SK-N-SH (cell line): ENCODE measurements at regions not wholly inside any gene's neighbourhood (a gene's known extent, or its start where the extent isn't known, plus 50 kb on each side); places are given as distances from the start of the nearest gene placed in this dataset.

Experiments
- CTCF ChIA-PET: fragments of 300-600, 350-600 bp; formaldehyde crosslinking; extraction: SDS; loops from one replicate; lab custom pipeline; 2021; lab: Yijun Ruan, JAX
- POLR2A ChIA-PET: fragments of 350-600 bp; sonication (Branson Sonifier 250); formaldehyde crosslinking; extraction: SDS; loops from one replicate; lab custom pipeline; 2020; ENCODE audit warnings: antibody characterized with exemption, inconsistent platforms; lab: Yijun Ruan, JAX
- DNase-seq: peaks from one replicate; pipeline ENCODE4 v3.0.0; 2012
- H2AFZ ChIP-seq: fragments of 200-600 bp; sonication (generic); 2 replicates; pipeline ENCODE4 v1.8.1; 2016; ENCODE audit warnings: antibody characterized with exemption, mild to moderate bottlenecking, low read depth
- H3F3A ChIP-seq: fragments of 200-600 bp; sonication (generic); replicated peaks from 2 replicates; pipeline ENCODE3; 2016; ENCODE audit warnings: antibody characterized with exemption, mild to moderate bottlenecking; ENCODE audit not compliant: insufficient read depth
- H3K27ac ChIP-seq, 2 experiments: fragments of 200-500 bp in 1 of 2; fragments of 200-600 bp in 1 of 2; sonication (Bioruptor generic) in 1 of 2; sonication (generic), shearing (Covaris generic) in 1 of 2; 2 replicates each; pipeline versions ENCODE4 v1.5.1 to v1.6.1; 2014 to 2016; ENCODE audit warnings: low read depth in 2 of 2, inconsistent platforms in 1 of 2, low read length in 1 of 2, mild to moderate bottlenecking in 1 of 2, mixed read lengths in 1 of 2
- H3K27me3 ChIP-seq: fragments of 200-600 bp; sonication (generic), shearing (Covaris generic); 2 replicates; pipeline ENCODE4 v1.6.1; 2016; ENCODE audit warnings: mixed run types; ENCODE audit not compliant: insufficient read depth
- H3K36me3 ChIP-seq, 2 experiments: fragments of 200-500 bp in 1 of 2; fragments of 200-600 bp in 1 of 2; sonication (Bioruptor generic) in 1 of 2; sonication (generic) in 1 of 2; replicated peaks in 1 of 2; 2 replicates each; pipeline versions ENCODE3 to v1.5.1; 2014 to 2016; ENCODE audit warnings: low read length in 1 of 2, mild to moderate bottlenecking in 1 of 2; ENCODE audit not compliant: insufficient read depth in 2 of 2, control insufficient read depth in 1 of 2
- H3K4me1 ChIP-seq, 2 experiments: fragments of 200-500 bp in 1 of 2; fragments of 200-600 bp in 1 of 2; sonication (Bioruptor generic) in 1 of 2; sonication (generic), shearing (Covaris generic) in 1 of 2; 2 replicates each; pipeline versions ENCODE4 v1.5.1 to v1.6.1; 2014 to 2016; ENCODE audit warnings: low read depth in 1 of 2, low read length in 1 of 2, mixed run types in 1 of 2; ENCODE audit not compliant: insufficient read depth in 2 of 2, control insufficient read depth in 1 of 2
- H3K4me2 ChIP-seq: fragments of 200-600 bp; sonication (generic), shearing (Covaris generic); 2 replicates; pipeline ENCODE4 v1.6.1; 2017; ENCODE audit warnings: mixed run types
- H3K4me3 ChIP-seq, 2 experiments: fragments of 200-500 bp in 1 of 2; fragments of 200-600 bp in 1 of 2; sonication (Bioruptor generic) in 1 of 2; sonication (generic), shearing (Covaris generic) in 1 of 2; 2 replicates each; pipeline versions ENCODE4 v1.5.1 to v1.8.1; 2014 to 2016; ENCODE audit warnings: low read depth in 2 of 2, inconsistent platforms in 1 of 2, low read length in 1 of 2, mild to moderate bottlenecking in 1 of 2, mixed read lengths in 1 of 2, moderate library complexity in 1 of 2
- H3K79me2 ChIP-seq: fragments of 200-600 bp; sonication (generic); 2 replicates; pipeline ENCODE4 v1.8.1; 2017; ENCODE audit warnings: mild to moderate bottlenecking; ENCODE audit not compliant: insufficient read depth
- H3K9ac ChIP-seq: fragments of 200-600 bp; sonication (generic); 2 replicates; pipeline ENCODE4 v1.6.1; 2017; ENCODE audit warnings: mixed run types
- H3K9me2 ChIP-seq: fragments of 200-600 bp; sonication (generic); 2 replicates; pipeline ENCODE4 v1.6.1; 2017; ENCODE audit warnings: mixed run types
- H3K9me3 ChIP-seq: fragments of 200-600 bp; sonication (generic); 2 replicates; pipeline ENCODE4 v1.6.1; 2017; ENCODE audit warnings: mixed run types, mild to moderate bottlenecking, moderate library complexity
- H4K20me1 ChIP-seq: fragments of 200-600 bp; sonication (generic); 2 replicates; pipeline ENCODE4 v1.6.1; 2017; ENCODE audit warnings: mild to moderate bottlenecking, mixed run types; ENCODE audit not compliant: insufficient read depth
- CHD2 ChIP-seq: fragments of 150-350 bp; IDR thresholded peaks from 2 replicates; pipeline ENCODE4 v1.6.1; 2018; ENCODE audit warnings: low read length; ENCODE audit not compliant: partially characterized antibody
- EZH2phosphoT487 ChIP-seq: fragments of 200-600 bp; sonication (generic); IDR thresholded peaks from 2 replicates; pipeline ENCODE4 v1.6.1; 2017; ENCODE audit warnings: low read depth, mixed run types, mild to moderate bottlenecking, antibody characterized with exemption, moderate library complexity, borderline replicate concordance
- FOSL2 ChIP-seq: IDR thresholded peaks from 2 replicates; pipeline ENCODE4 v1.4.0; 2012; ENCODE audit warnings: low read depth, mild to moderate bottlenecking, moderate library complexity, borderline replicate concordance
- FOXJ3 ChIP-seq: sonication (generic); formaldehyde crosslinking; IDR thresholded peaks from 2 replicates; pipeline ENCODE4 v1.5.1; 2020; ENCODE audit warnings: mild to moderate bottlenecking, missing genetic modification reagents
- FOXM1 ChIP-seq: IDR thresholded peaks from 2 replicates; pipeline ENCODE4 v1.4.0; 2012; ENCODE audit warnings: low read depth, mild to moderate bottlenecking
- GATA2 ChIP-seq: sonication (generic); formaldehyde crosslinking; IDR thresholded peaks from 2 replicates; pipeline ENCODE4 v1.5.0; 2020; ENCODE audit warnings: mild to moderate bottlenecking, missing genetic modification reagents
- MEF2A ChIP-seq: IDR thresholded peaks from 2 replicates; pipeline ENCODE4 v1.4.0; 2012; ENCODE audit warnings: low read depth, borderline replicate concordance
- MXI1 ChIP-seq: IDR thresholded peaks from 2 replicates; pipeline ENCODE4 v1.6.1; 2012; ENCODE audit warnings: mild to moderate bottlenecking, low read depth, low read length, improper control_type of control experiment
- NFIC ChIP-seq: IDR thresholded peaks from 2 replicates; pipeline ENCODE4 v1.4.0; 2012; ENCODE audit warnings: borderline replicate concordance
- RXRA ChIP-seq: IDR thresholded peaks from 2 replicates; pipeline ENCODE4 v1.4.0; 2012; ENCODE audit warnings: low read depth, mild to moderate bottlenecking, borderline replicate concordance
- SIN3A ChIP-seq: IDR thresholded peaks from 2 replicates; pipeline ENCODE4 v1.6.1; 2012; ENCODE audit warnings: low read depth, mild to moderate bottlenecking, low read length, moderate library complexity, borderline replicate concordance
- SMC3 ChIP-seq: IDR thresholded peaks from 2 replicates; pipeline ENCODE4 v1.6.1; 2012; ENCODE audit warnings: low read depth, low read length, improper control_type of control experiment
- TCF12 ChIP-seq: IDR thresholded peaks from 2 replicates; pipeline ENCODE4 v1.4.0; 2012
- TEAD4 ChIP-seq: IDR thresholded peaks from 2 replicates; pipeline ENCODE4 v1.4.0; 2012; ENCODE audit warnings: mild to moderate bottlenecking, borderline replicate concordance; ENCODE audit not compliant: insufficient read depth
- WGBS: methylation state at CpG from one replicate; pipeline ENCODE4 v1.1.6; 2017; ENCODE audit warnings: low lambda C conversion rate; 5-methylcytosine and 5-hydroxymethylcytosine counted together
- TF ChIP-seq, protein P1 (sequence below): fragments of 150-350 bp; IDR thresholded peaks from 2 replicates; pipeline ENCODE4 v1.6.1; 2017; ENCODE audit warnings: antibody characterized with exemption, low read length, low read depth, borderline replicate concordance
- TF ChIP-seq, protein P2 (sequence below): IDR thresholded peaks from 2 replicates; pipeline ENCODE4 v1.4.0; 2012; ENCODE audit warnings: low read depth, borderline replicate concordance
- TF ChIP-seq, protein P3 (sequence below): IDR thresholded peaks from 2 replicates; pipeline ENCODE4; 2012
- TF ChIP-seq, protein P4 (sequence below): fragments of 200-600 bp; sonication (generic); IDR thresholded peaks from 2 replicates; pipeline ENCODE4 v1.6.1; 2017; ENCODE audit warnings: antibody characterized with exemption, mild to moderate bottlenecking, moderate library complexity
- TF ChIP-seq, protein P5 (sequence below): fragments of 150-350 bp; IDR thresholded peaks from 2 replicates; pipeline ENCODE4 v1.6.1; 2016; ENCODE audit warnings: mild to moderate bottlenecking, low read depth, low read length
- TF ChIP-seq, protein P6 (sequence below): IDR thresholded peaks from 2 replicates; pipeline ENCODE4 v1.4.0; 2012; ENCODE audit warnings: low read depth

DNA sequence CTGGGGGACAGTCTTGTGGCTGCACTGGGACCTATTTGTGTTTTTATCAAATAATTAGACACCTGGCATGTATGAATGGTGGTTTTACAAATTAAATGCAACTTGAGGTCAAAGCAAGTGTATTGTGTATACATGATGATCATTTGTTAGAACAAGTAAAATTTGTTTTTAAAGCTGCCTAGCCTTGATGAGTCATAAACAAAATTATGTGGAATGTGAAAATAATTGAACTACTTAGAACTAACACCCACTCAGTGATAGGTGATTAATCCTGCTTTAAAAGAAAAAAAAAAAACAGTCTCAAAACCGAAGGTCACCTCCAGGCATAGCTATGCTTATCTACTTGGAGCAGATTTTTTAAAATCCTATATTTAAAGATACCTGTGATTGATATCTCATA is 770.3 kb upstream of the SLITRK5 start:
- no peaks in the 10 kb centered on the region for H3K4me1 ChIP-seq
- H4K20me1 ChIP-seq, result no peaks in the 10 kb centered on the region
- ChIA-PET POLR2A (no interaction called here), CTCF (no interaction called here)
- H3K4me2 ChIP-seq, result no peak overlapping the region
- no peaks in the 10 kb centered on the region for H3F3A ChIP-seq
- DNase-seq, result no peak
- no peak overlapping the region for H2AFZ ChIP-seq
- H3K9me3 ChIP-seq, result no peaks in the 10 kb centered on the region
- H3K27ac ChIP-seq, result no peak overlapping the region
- no peak overlapping the region for H3K4me3 ChIP-seq
- H3K27me3 ChIP-seq, result no peaks in the 10 kb centered on the region
- H3K36me3 ChIP-seq, result no peaks in the 10 kb centered on the region
- TF ChIP-seq SMC3 (no peak), FOXM1 (no peak), MXI1 (no peak), GATA2 (CRISPR knock-in tag) (no peak), TCF12 (no peak), NFIC (no peak)
- TF ChIP-seq, protein P1, sequence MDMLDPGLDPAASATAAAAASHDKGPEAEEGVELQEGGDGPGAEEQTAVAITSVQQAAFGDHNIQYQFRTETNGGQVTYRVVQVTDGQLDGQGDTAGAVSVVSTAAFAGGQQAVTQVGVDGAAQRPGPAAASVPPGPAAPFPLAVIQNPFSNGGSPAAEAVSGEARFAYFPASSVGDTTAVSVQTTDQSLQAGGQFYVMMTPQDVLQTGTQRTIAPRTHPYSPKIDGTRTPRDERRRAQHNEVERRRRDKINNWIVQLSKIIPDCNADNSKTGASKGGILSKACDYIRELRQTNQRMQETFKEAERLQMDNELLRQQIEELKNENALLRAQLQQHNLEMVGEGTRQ, result no peak
- TF ChIP-seq, protein P2, sequence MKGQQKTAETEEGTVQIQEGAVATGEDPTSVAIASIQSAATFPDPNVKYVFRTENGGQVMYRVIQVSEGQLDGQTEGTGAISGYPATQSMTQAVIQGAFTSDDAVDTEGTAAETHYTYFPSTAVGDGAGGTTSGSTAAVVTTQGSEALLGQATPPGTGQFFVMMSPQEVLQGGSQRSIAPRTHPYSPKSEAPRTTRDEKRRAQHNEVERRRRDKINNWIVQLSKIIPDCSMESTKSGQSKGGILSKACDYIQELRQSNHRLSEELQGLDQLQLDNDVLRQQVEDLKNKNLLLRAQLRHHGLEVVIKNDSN, result no peak
- TF ChIP-seq, protein P3, sequence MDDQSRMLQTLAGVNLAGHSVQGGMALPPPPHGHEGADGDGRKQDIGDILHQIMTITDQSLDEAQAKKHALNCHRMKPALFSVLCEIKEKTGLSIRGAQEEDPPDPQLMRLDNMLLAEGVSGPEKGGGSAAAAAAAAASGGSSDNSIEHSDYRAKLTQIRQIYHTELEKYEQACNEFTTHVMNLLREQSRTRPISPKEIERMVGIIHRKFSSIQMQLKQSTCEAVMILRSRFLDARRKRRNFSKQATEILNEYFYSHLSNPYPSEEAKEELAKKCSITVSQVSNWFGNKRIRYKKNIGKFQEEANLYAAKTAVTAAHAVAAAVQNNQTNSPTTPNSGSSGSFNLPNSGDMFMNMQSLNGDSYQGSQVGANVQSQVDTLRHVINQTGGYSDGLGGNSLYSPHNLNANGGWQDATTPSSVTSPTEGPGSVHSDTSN, result no peak
- TF ChIP-seq, protein P4, sequence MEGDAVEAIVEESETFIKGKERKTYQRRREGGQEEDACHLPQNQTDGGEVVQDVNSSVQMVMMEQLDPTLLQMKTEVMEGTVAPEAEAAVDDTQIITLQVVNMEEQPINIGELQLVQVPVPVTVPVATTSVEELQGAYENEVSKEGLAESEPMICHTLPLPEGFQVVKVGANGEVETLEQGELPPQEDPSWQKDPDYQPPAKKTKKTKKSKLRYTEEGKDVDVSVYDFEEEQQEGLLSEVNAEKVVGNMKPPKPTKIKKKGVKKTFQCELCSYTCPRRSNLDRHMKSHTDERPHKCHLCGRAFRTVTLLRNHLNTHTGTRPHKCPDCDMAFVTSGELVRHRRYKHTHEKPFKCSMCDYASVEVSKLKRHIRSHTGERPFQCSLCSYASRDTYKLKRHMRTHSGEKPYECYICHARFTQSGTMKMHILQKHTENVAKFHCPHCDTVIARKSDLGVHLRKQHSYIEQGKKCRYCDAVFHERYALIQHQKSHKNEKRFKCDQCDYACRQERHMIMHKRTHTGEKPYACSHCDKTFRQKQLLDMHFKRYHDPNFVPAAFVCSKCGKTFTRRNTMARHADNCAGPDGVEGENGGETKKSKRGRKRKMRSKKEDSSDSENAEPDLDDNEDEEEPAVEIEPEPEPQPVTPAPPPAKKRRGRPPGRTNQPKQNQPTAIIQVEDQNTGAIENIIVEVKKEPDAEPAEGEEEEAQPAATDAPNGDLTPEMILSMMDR, result no peak
- 0% methylated on average over 1 of the region's 1 CpG for WGBS
- no peak overlapping the region for H3K9ac ChIP-seq
- H3K9me2 ChIP-seq, result no peaks in the 10 kb centered on the region
- H3K79me2 ChIP-seq, result no peaks in the 10 kb centered on the region

DNA sequence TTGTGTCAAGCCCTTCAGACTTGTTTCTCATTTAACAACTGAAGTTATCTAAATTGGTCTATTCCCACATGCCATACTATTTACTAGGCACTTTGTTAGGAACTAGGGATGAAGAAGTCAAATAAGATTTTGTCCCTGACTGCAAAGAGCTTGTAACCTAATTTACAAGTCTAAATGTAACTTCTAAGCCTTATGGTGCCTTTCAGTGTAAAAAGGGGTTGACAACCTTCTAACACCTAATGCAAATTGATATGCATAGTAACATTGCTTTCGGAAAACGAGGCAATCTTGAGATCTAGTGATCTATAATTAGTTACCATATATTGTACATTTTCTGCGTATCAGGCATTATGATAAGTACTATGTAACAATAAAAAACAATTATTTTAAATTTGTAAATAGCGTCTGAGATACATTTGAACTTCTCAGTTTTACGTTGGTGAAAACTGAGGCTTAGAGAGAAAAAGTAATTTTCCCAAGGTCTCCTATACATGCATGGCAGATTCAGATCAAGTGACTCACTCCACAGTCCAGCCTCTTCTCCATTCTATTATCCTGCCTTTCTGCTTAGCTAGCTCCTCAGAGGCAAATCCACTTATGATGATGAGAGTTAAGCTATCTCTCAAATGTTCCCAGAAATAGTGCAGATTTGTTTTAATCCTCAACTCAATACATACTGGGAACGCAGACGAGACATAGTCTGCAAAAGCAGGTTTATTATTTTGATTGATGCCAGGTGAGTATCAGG is 764.9 kb upstream of the SLITRK5 start:
- 8% methylated on average over 7 of the region's 7 CpGs for WGBS
- H3K9me3 ChIP-seq, result no peaks in the 10 kb centered on the region
- no peaks in the 10 kb centered on the region for H3K4me1 ChIP-seq
- H3K9ac ChIP-seq, result no peak overlapping the region
- H3K4me3 ChIP-seq, result no peak overlapping the region
- no peak overlapping the region for H3K27ac ChIP-seq
- H2AFZ ChIP-seq, result no peak overlapping the region
- H3K9me2 ChIP-seq, result no peaks in the 10 kb centered on the region
- DNase-seq, result no peak
- H3K79me2 ChIP-seq, result no peaks in the 10 kb centered on the region
- H3K36me3 ChIP-seq, result no peaks in the 10 kb centered on the region
- no peak overlapping the region for H3K4me2 ChIP-seq
- CTCF ChIA-PET, result interaction anchor here (0.6 kb wide), 1 partner anchor 90 kb away, joined by 3 read pairs; no protein-coding TSS in a partner anchor
- POLR2A ChIA-PET, result no interaction called here
- H3F3A ChIP-seq, result no peaks in the 10 kb centered on the region
- no peaks in the 10 kb centered on the region for H3K27me3 ChIP-seq
- H4K20me1 ChIP-seq, result no peaks in the 10 kb centered on the region
- TF ChIP-seq RXRA, result no peak
- no peak for TF ChIP-seq TEAD4
- TF ChIP-seq GATA2 (CRISPR knock-in tag), result no peak
- TF ChIP-seq EZH2phosphoT487, result no peak
- no peak for TF ChIP-seq MEF2A
- TF ChIP-seq, protein P5, sequence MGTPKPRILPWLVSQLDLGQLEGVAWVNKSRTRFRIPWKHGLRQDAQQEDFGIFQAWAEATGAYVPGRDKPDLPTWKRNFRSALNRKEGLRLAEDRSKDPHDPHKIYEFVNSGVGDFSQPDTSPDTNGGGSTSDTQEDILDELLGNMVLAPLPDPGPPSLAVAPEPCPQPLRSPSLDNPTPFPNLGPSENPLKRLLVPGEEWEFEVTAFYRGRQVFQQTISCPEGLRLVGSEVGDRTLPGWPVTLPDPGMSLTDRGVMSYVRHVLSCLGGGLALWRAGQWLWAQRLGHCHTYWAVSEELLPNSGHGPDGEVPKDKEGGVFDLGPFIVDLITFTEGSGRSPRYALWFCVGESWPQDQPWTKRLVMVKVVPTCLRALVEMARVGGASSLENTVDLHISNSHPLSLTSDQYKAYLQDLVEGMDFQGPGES, result no peak
- no peak for TF ChIP-seq TCF12
- no peak for TF ChIP-seq FOXJ3 (CRISPR knock-in tag)
- TF ChIP-seq CHD2, result no peak
- no peak for TF ChIP-seq NFIC
- no peak for TF ChIP-seq FOSL2
- no peak for TF ChIP-seq FOXM1
- TF ChIP-seq, protein P6, sequence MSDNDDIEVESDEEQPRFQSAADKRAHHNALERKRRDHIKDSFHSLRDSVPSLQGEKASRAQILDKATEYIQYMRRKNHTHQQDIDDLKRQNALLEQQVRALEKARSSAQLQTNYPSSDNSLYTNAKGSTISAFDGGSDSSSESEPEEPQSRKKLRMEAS, result no peak
- TF ChIP-seq SIN3A, result no peak
